HG03175 (cell line): ENCODE measurements at regions not wholly inside any gene's neighbourhood (a gene's known extent, or its start where the extent isn't known, plus 50 kb on each side); places are given as distances from the start of the nearest gene placed in this dataset.
A peak's percentile ranks its signal among the peaks of the same experiment; 100 is the strongest.

Experiments
- ATAC-seq: cut with Tn5 transposase; IDR thresholded peaks from one replicate; pipeline ENCODE4 v1.9.1; 2021; ENCODE audit warnings: mild to moderate bottlenecking, moderate library complexity; ENCODE audit not compliant: unreplicated experiment

- ATAC-seq = no peak
Observed at GRCh38 chr1:224504297-224505041, 69.9 kb upstream of the WDR26 start.

DNA sequence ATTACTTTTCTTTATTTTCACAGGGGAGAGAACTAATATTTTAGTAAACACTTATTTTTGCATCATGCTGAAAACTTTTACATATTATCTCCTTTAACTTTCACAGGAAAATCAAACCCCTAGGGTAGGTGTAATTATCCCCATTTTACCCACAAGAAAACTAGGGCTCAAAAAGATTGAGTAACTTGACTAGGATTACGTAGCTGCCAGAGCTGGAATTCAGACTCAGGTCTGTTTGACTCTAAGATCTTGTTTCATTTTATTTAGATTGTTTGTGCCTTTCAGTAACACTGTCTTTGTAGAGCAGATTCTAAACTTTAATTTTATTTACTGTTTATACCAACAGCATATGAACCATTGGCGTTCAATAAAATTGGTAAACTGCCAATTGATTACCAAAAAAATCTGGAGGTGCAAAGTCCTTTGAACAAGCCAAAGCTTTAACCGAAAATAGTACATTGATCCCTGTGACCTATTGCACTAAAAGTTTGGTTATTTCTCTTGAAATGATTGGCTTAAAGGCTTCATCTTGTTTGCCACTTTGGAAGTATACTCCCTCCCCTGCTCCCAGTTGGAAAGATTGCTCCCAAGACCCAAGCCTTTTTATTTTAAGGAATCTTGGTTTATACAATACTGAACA is 71.0 kb upstream of the WDR26 start:
- no peak for ATAC-seq

GRCh38 chr1:224506141-224506814 is 71.7 kb upstream of the WDR26 start:
- ATAC-seq = no peak

DNA sequence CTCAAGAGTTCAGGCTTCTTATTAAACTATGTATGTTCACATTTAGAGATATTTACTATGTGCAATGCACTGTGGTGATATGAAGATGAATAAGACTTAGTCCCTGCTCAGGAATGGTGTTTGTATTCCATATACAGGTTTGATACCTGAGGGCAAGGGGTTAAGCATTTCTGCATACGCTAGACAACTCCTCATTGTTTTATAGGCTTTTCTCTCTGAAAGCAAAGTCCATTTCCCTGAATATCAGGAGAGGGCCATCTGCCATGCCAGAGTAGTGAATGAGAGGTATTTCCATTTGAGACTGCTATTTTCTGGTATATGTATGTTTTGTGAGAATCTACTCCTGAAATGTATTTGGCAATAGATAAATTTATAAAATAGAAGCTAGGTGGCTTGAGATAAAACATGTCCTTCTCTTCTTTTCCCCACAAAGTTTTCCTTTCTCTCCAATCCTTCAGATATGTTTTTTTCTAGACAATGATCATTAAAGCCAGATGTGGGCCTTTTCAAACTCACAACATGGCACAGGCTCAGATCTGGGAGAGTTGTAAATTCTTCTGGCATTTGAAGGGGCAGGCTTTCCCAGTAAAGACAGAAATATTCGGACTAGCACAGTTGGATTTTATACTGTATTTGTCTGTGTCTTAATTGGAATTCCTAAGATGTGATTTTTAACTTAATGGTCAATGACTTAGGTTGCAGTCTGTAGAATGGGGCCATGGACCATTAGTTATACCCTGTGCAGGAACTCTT is 73.3 kb upstream of the WDR26 start:
- ATAC-seq = no peak

- ATAC-seq = no peak
Observed at GRCh38 chr1:224509907-224510306, 75.3 kb upstream of the WDR26 start.

GRCh38 chr1:224510880-224511645 is 76.5 kb upstream of the WDR26 start:
- ATAC-seq = no peak

DNA sequence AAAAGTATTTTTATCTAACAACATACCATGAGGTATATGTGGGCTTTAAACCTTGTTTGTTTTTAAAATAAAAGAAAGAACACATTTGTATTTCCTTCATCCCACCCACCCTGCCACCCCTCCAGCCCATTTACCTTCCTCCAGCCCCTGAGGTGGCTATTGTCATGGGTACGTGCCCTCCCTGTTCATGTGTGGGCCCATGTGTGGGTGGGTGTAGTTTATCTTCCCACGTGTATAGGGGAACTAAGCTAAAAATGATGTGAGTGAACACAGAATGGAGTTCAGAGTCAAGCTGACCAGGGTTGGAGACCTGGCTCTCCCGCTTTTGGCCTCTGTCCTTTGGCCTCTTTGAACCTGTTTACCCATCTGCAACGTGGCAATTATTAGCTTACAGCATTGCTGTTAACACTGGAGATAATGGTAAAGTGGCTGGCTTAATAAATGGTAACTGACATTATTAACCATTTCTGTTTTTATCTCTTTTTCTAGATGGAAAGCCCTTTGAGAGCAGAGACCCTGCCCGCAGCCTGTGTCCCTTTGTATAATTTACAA is 78.1 kb upstream of the WDR26 start:
- ATAC-seq = no peak

DNA sequence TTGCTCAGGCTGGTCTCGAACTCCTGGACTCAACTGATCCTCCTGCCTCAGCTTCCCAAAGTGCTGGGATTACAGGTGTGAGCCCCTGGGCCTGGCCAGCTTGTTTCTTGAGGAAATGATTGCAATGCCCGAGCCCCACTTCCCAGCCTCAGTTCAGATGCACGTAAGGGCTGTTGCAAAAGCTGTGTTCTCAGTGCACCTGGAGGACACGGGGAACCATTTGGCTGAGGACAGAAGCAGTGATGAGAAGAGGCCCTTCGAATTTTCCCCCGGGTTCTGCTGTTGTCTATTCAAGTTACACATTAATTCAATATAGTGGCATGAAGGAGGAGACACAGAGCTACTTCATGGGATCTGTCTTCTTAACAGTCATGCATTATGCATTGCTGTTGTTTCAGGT is 78.8 kb upstream of the WDR26 start:
- ATAC-seq = peak; percentile 11

GRCh38 chr1:224513787-224514209 is 79.2 kb upstream of the WDR26 start:
- ATAC-seq = peak; percentile 97

GRCh38 chr1:224517171-224517570 is 82.6 kb upstream of the WDR26 start:
- ATAC-seq = no peak

GRCh38 chr1:224518528-224518927 is 83.9 kb upstream of the WDR26 start:
- ATAC-seq = no peak

GRCh38 chr1:224519874-224520273 is 85.3 kb upstream of the WDR26 start:
- no peak for ATAC-seq

GRCh38 chr1:224520808-224521207 is 86.2 kb upstream of the WDR26 start:
- no peak for ATAC-seq

DNA sequence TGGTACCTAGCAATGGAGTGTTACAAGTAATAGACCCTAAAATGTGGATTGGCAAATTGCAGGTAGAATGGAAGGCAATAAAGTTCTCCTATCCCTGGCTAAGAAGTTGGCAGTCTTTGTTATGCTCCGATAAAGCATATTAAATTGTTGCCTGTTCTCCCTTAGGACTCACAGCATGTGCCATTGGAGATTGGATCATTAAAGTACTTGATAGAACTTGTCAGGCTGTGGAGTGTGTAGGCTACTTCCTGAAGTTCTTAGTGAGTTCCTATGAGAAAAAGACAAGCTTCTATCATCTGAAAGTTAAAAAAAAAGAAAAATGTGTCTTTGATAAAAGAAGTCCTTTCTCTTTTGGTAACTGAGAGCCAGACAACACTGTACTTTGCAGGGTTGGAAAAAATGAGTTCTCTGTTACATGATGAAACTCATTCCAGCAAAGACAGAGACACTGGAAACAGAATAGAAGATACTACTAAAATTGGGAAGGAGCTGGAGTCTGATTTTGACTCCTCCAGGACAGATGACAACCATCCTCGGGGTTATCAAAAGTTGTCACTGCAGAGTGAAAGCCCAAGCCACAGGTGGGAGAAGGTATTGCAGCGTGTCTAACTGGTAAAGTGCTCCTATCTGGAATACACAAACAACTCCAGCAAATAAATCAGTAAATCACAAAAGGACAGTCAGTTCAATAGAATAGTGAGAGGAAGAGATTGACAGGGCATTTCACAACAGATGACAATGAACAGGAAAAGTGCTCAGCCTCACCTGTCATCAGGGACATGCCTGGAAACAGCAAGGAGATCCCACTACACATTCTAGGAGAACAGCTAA is 87.5 kb upstream of the WDR26 start:
- no peak for ATAC-seq

DNA sequence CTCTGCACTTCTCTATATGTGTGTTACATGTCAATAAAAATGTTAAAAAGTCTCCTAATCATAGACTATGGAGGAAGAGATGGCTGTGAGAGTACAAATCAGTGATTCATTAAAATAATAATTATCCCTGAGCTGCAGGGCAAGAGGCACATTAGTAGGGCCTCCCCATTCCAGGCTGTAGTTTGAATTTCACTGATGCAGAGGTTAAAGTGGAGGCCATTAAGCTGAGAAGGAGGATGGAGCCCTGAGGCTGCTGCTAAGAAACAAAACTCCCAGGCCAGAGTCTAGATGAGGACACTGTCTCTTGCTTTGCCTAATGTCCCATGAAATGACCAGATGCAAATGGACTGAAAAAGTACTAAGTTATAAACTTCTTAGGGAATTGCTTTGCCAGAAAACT is 89.1 kb upstream of the WDR26 start:
- ATAC-seq = no peak

GRCh38 chr1:224524679-224525078 is 90.1 kb upstream of the WDR26 start:
- no peak for ATAC-seq

GRCh38 chr1:224525411-224526040 is 90.6 kb upstream of the CNIH3 start:
- no peak for ATAC-seq

- ATAC-seq = no peak
Observed at GRCh38 chr1:224526771-224527170, 89.3 kb upstream of the CNIH3 start.

- no peak for ATAC-seq
Observed at GRCh38 chr1:224528900-224529299, 87.2 kb upstream of the CNIH3 start.
